ENCODE measurements at regions not wholly inside any gene's neighbourhood (a gene's known extent, or its start where the extent isn't known, plus 50 kb on each side); places are given as distances from the start of the nearest gene placed in this dataset.
"Not testable (repeated sequence)": the region's sequence is repeated elsewhere in the genome, so short reads cannot be mapped to it uniquely, and the experiment has no call there.

- DNase-seq (ENCODE audit: low spot score): no peak
- FAIRE-seq: no peak
Observed at GRCh38 chr2:40915651-40916050, 463.8 kb upstream of the SLC8A1 start.

GRCh38 chr2:40935349-40935748, 483.5 kb upstream of the SLC8A1 start:
- DNase-seq (ENCODE audit: low spot score): no peak
- FAIRE-seq: no peak

GRCh38 chr2:40937284-40937683, 485.4 kb upstream of the SLC8A1 start:
- DNase-seq (ENCODE audit: low spot score) (no peak), FAIRE-seq (no peak)

GRCh38 chr2:40953341-40953740, 501.5 kb upstream of the SLC8A1 start:
- no peak for FAIRE-seq
- DNase-seq (ENCODE audit: low spot score): no peak

GRCh38 chr2:40955042-40955441, 503.2 kb upstream of the SLC8A1 start:
- FAIRE-seq: no peak
- no peak for DNase-seq (ENCODE audit: low spot score)

- no peak for DNase-seq (ENCODE audit: low spot score)
- no peak for FAIRE-seq
Observed at GRCh38 chr2:40955635-40956034, 503.7 kb upstream of the SLC8A1 start.

GRCh38 chr2:40957508-40957907, 505.6 kb upstream of the SLC8A1 start:
- FAIRE-seq: no peak
- DNase-seq (ENCODE audit: low spot score): peak; percentile 40

- FAIRE-seq (no peak), DNase-seq (ENCODE audit: low spot score) (no peak)
Observed at GRCh38 chr2:40962026-40962425, 510.1 kb upstream of the SLC8A1 start.

- DNase-seq (ENCODE audit: low spot score) (no peak), FAIRE-seq (no peak)
Observed at GRCh38 chr2:40964509-40965250, 512.8 kb upstream of the SLC8A1 start.

GRCh38 chr2:40967451-40967850, 515.6 kb upstream of the SLC8A1 start:
- FAIRE-seq (no peak), DNase-seq (ENCODE audit: low spot score) (no peak)

- no peak for FAIRE-seq
- no peak for DNase-seq (ENCODE audit: low spot score)
Observed at GRCh38 chr2:40975151-40975550, 523.3 kb upstream of the SLC8A1 start.

- DNase-seq (ENCODE audit: low spot score) (no peak), FAIRE-seq (no peak)
Observed at GRCh38 chr2:40997362-40997761, 545.5 kb upstream of the SLC8A1 start.

GRCh38 chr2:41000374-41000773, 548.5 kb upstream of the SLC8A1 start:
- DNase-seq (ENCODE audit: low spot score) (no peak), FAIRE-seq (no peak)

GRCh38 chr2:41000906-41001305, 549.0 kb upstream of the SLC8A1 start:
- DNase-seq (ENCODE audit: low spot score) (no peak), FAIRE-seq (no peak)

GRCh38 chr2:41004700-41005099, 552.8 kb upstream of the SLC8A1 start:
- DNase-seq (ENCODE audit: low spot score) (no peak), FAIRE-seq (no peak)

GRCh38 chr2:41020358-41020757, 568.5 kb upstream of the SLC8A1 start:
- DNase-seq (ENCODE audit: low spot score): no peak
- no peak for FAIRE-seq

GRCh38 chr2:41024816-41025215, 572.9 kb upstream of the SLC8A1 start:
- DNase-seq (ENCODE audit: low spot score): no peak
- FAIRE-seq: no peak

GRCh38 chr2:41026613-41027012, 574.7 kb upstream of the SLC8A1 start:
- DNase-seq (ENCODE audit: low spot score) (no peak), FAIRE-seq (no peak)

- DNase-seq (ENCODE audit: low spot score): no peak
- no peak for FAIRE-seq
Observed at GRCh38 chr2:41027095-41027494, 575.2 kb upstream of the SLC8A1 start.

- DNase-seq (ENCODE audit: low spot score): no peak
- no peak for FAIRE-seq
Observed at GRCh38 chr2:41031282-41031681, 579.4 kb upstream of the SLC8A1 start.

GRCh38 chr2:41032715-41033114, 580.8 kb upstream of the SLC8A1 start:
- FAIRE-seq: no peak

GRCh38 chr2:41033127-41033526, 581.2 kb upstream of the SLC8A1 start:
- DNase-seq (ENCODE audit: low spot score): no peak
- FAIRE-seq: no peak

More at GRCh38 chr2:41032715-41033114, 580.8 kb upstream of the SLC8A1 start:
- no peak for DNase-seq (ENCODE audit: low spot score)

GRCh38 chr2:41038408-41038807, 586.5 kb upstream of the SLC8A1 start:
- DNase-seq (ENCODE audit: low spot score): no peak
- no peak for FAIRE-seq

- FAIRE-seq: not testable (repeated sequence)
Observed at GRCh38 chr2:41039750-41040149, 587.9 kb upstream of the SLC8A1 start.

More at GRCh38 chr2:41039750-41040149, 587.9 kb upstream of the SLC8A1 start:
- DNase-seq (ENCODE audit: low spot score): not testable (repeated sequence)
